Thoracic aorta (tissue), 2 donors: ENCODE measurements at regions not wholly inside any gene's neighbourhood (a gene's known extent, or its start where the extent isn't known, plus 50 kb on each side); places are given as distances from the start of the nearest gene placed in this dataset.

Experiments
- ATAC-seq: fragments of 150-250 bp; one replicate; pipeline ENCODE4 v1.8.0; 2017; ENCODE audit warnings: low read depth; ENCODE audit not compliant: insufficient number of reproducible peaks, low FRiP score
- DNase-seq: peaks from one replicate; pipeline ENCODE4 v3.0.0-alpha.2; 2020; ENCODE audit warnings: low spot score
- H3K27ac ChIP-seq, 2 donors: fragments of 200-600 bp; sonication (generic); 1 replicate in 1 of 2; 2 replicates in 1 of 2; pipeline ENCODE4 v1.5.1; 2016; ENCODE audit warnings: mild to moderate bottlenecking in 2 of 2, moderate library complexity in 2 of 2
- H3K27me3 ChIP-seq: fragments of 200-600 bp; sonication (generic); replicated peaks from 2 replicates; pipeline ENCODE4 v1.6.0; 2016; ENCODE audit warnings: mild to moderate bottlenecking; ENCODE audit not compliant: insufficient read depth
- H3K36me3 ChIP-seq: fragments of 200-600 bp; sonication (generic); one replicate; pipeline ENCODE4 v1.5.1; 2016
- H3K4me1 ChIP-seq, 2 donors: fragments of 200-600 bp; sonication (generic); 1 replicate in 1 of 2; 2 replicates in 1 of 2; pipeline versions ENCODE4 v1.5.1 to v1.6.0; 2016; ENCODE audit warnings: low read depth in 2 of 2, mild to moderate bottlenecking in 1 of 2; ENCODE audit not compliant: control insufficient read depth in 1 of 2
- H3K4me3 ChIP-seq: fragments of 200-600 bp; sonication (generic); 2 replicates; pipeline ENCODE4 v1.5.1; 2016; ENCODE audit warnings: mild to moderate bottlenecking
- H3K9me3 ChIP-seq: fragments of 200-600 bp; sonication (generic); 2 replicates; pipeline ENCODE4 v1.5.1; 2016
- TF ChIP-seq, protein P1 (sequence below): fragments of 200-600 bp; sonication (generic); IDR thresholded peaks from one replicate; pipeline ENCODE4 v1.5.1; 2019; ENCODE audit warnings: antibody characterized with exemption

DNA sequence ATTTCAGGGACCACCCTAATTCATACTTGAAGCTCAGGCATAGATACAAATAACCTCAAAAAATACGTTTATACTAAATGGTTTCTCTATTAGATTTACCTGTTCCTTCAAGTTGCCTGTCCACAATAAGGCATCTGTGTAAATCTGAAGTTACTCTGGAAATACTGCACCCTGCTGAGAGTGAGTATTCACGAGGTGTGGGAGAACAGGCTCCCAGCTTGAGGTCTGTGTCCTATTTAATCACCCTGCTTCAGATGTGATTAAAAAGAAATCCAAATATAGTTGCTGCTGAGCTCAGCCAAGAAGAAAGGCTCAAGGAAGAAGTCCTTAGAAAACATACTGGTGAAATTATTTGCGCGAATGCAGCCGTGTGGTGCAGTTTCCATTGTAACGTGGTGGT is 136.8 kb downstream of the KLF6 start:
- Histone ChIP-seq H3K4me3 (no peak overlapping the region), H3K9me3 (no peaks in the 10 kb centered on the region), H3K27ac (no peak overlapping the region), H3K4me1 (peaks cover 0 to under 1% of the 10 kb centered on the region in 2 donors), H3K36me3 (no peaks in the 10 kb centered on the region), H3K27me3 (no peaks in the 10 kb centered on the region)
- ATAC-seq (no peak), DNase-seq (no peak)
- TF ChIP-seq, protein P1, sequence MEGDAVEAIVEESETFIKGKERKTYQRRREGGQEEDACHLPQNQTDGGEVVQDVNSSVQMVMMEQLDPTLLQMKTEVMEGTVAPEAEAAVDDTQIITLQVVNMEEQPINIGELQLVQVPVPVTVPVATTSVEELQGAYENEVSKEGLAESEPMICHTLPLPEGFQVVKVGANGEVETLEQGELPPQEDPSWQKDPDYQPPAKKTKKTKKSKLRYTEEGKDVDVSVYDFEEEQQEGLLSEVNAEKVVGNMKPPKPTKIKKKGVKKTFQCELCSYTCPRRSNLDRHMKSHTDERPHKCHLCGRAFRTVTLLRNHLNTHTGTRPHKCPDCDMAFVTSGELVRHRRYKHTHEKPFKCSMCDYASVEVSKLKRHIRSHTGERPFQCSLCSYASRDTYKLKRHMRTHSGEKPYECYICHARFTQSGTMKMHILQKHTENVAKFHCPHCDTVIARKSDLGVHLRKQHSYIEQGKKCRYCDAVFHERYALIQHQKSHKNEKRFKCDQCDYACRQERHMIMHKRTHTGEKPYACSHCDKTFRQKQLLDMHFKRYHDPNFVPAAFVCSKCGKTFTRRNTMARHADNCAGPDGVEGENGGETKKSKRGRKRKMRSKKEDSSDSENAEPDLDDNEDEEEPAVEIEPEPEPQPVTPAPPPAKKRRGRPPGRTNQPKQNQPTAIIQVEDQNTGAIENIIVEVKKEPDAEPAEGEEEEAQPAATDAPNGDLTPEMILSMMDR = no peak

DNA sequence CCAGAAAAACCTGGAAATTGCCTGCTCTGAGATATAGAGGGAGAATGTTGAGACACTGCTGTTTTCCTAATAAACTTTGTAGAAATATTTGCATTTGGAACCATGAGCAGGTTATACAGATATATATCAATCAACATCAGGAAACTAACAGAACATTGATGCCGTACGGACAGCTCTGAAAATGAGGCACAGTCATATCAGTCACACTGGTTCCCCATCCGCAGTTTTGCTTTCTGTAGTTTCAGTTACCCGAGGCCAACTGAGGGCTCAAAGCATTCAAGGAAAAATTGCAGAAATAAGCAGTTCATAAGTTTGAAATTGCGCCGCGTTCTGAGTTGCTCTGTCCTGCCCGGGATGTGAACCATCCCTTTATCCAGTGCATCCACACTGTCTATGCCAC is 137.9 kb downstream of the KLF6 start:
- DNase-seq (no peak), ATAC-seq (no peak)
- H3K27ac ChIP-seq = no peak overlapping the region
- H3K27me3 ChIP-seq = no peaks in the 10 kb centered on the region
- no peaks in the 10 kb centered on the region for H3K36me3 ChIP-seq
- H3K4me1 ChIP-seq = no peaks in the 10 kb centered on the region
- no peak overlapping the region for H3K4me3 ChIP-seq
- TF ChIP-seq, protein P1 = no peak
- H3K9me3 ChIP-seq = no peaks in the 10 kb centered on the region

DNA sequence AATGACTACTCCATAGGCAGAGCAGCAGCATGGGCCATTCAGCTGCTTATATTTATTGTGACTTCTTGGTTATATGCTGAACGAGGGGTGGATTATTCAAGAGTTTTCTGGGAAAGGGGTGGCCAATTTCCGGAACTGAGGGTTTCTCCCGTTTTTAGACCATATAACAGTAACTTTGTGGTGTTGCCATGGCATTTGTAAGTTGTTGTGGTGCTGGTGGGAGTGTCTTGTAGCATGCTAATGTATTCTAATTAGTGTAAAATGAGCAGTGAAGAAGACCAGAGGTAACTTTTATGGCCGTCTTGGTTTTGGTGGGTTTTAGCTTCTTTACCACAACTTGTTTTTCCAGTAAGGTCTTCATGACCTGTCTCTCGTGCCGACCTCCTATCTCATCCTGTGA is 139.6 kb downstream of the KLF6 start:
- no peak overlapping the region for H3K4me3 ChIP-seq
- H3K27me3 ChIP-seq = no peaks in the 10 kb centered on the region
- TF ChIP-seq, protein P1 = no peak
- ATAC-seq = no peak
- no peaks in the 10 kb centered on the region for H3K4me1 ChIP-seq
- no peaks in the 10 kb centered on the region for H3K36me3 ChIP-seq
- H3K27ac ChIP-seq = no peak overlapping the region
- no peaks in the 10 kb centered on the region for H3K9me3 ChIP-seq
- DNase-seq = no peak

DNA sequence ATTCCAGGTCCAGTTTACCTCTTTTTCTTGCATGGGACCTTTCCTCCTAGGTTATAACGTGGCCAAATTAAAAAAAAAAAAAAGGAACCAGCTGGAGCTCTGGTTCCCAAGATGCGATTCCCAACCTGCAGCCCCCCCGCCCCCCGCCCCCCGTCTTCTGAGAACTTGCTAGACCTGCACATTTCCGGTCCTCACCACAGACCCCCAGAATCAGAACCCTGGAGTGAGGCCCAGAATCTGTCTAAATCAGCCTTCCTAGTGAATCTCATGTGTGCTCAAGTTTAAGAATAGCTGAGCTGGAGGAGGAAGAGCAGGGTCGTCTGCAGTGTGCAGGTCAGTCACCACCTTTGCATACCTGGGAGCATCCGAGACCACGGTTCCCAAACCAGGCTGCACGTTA is 144.2 kb downstream of the KLF6 start:
- Histone ChIP-seq H3K4me3 (no peak overlapping the region), H3K4me1 (peaks cover 0 to 5% of the 10 kb centered on the region in 2 donors), H3K36me3 (no peaks in the 10 kb centered on the region), H3K27me3 (no peaks in the 10 kb centered on the region), H3K27ac (no peak overlapping the region), H3K9me3 (no peaks in the 10 kb centered on the region)
- DNase-seq (no peak), ATAC-seq (no peak)
- TF ChIP-seq, protein P1 = no peak

DNA sequence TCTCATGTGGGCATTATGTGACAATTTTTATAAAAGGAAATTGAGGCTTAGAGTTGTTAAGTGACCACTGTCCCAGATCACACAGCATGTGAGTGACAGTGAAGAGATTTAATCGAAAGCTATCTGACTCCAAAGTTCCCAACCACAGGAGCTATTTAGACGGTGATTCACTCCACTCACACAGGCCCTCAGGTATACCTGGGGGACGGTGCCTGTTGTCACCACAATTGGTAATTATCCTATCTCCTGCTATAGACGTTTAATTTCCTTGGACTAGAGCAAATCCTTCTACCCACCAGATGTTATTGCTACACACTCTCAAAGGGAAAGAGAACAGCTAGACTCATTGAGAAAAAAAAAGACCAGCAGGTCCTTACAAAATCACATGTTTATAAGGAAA is 145.5 kb downstream of the KLF6 start:
- no peak overlapping the region for H3K4me3 ChIP-seq
- TF ChIP-seq, protein P1 = no peak

More for the DNA sequence above, 145.5 kb downstream of the KLF6 start:
- Histone ChIP-seq H3K9me3 (no peaks in the 10 kb centered on the region), H3K27me3 (no peaks in the 10 kb centered on the region), H3K27ac (no peak overlapping the region), H3K4me1 (peaks cover 0 to 5% of the 10 kb centered on the region in 2 donors), H3K36me3 (no peaks in the 10 kb centered on the region)
- ATAC-seq (no peak), DNase-seq (no peak)
